Mesenchymal stem cell (in vitro differentiated cells and primary cell): ENCODE measurements at regions not wholly inside any gene's neighbourhood (a gene's known extent, or its start where the extent isn't known, plus 50 kb on each side); places are given as distances from the start of the nearest gene placed in this dataset.

ENCODE experiments used
- DNase-seq: peaks from one replicate; pipeline ENCODE4 v3.0.0-alpha.2; 2013
- H2AFZ ChIP-seq: one replicate; pipeline ENCODE4 v1.6.1; 2013; ENCODE audit warnings: low read depth, mild to moderate bottlenecking, control low read depth, inconsistent platforms, low read length, moderate library complexity
- H2AK5ac ChIP-seq: 2 replicates; pipeline ENCODE4 v1.6.1; 2013; ENCODE audit warnings: low read length, moderate library complexity, mild to moderate bottlenecking, inconsistent platforms; ENCODE audit not compliant: severe bottlenecking
- H2BK120ac ChIP-seq: one replicate; pipeline ENCODE4 v1.6.1; 2013; ENCODE audit warnings: low read depth, mild to moderate bottlenecking, inconsistent platforms, low read length, moderate library complexity
- H2BK12ac ChIP-seq, 2 experiments: one replicate each; pipeline ENCODE4 v1.6.1; 2013; ENCODE audit warnings: inconsistent platforms in 2 of 2, low read length in 2 of 2, mild to moderate bottlenecking in 2 of 2, moderate library complexity in 2 of 2, control low read depth in 1 of 2
- H2BK15ac ChIP-seq: one replicate; pipeline ENCODE4 v1.6.1; 2013; ENCODE audit warnings: mild to moderate bottlenecking, low read depth, inconsistent platforms; ENCODE audit not compliant: poor library complexity, severe bottlenecking
- H2BK5ac ChIP-seq: 2 replicates; pipeline ENCODE4 v1.6.1; 2013; ENCODE audit warnings: low read depth, mild to moderate bottlenecking, low read length, control low read depth, inconsistent platforms; ENCODE audit not compliant: poor library complexity, severe bottlenecking
- H3K14ac ChIP-seq, 2 experiments: one replicate each; pipeline ENCODE4 v1.6.1; 2013; ENCODE audit warnings: inconsistent platforms in 2 of 2, low read length in 2 of 2, control low read depth in 1 of 2, mild to moderate bottlenecking in 1 of 2, moderate library complexity in 1 of 2
- H3K18ac ChIP-seq, 2 experiments: one replicate each; pipeline ENCODE4 v1.6.1; 2013; ENCODE audit warnings: inconsistent platforms in 2 of 2, low read length in 2 of 2, control low read depth in 1 of 2, low read depth in 1 of 2, mild to moderate bottlenecking in 1 of 2
- H3K23ac ChIP-seq, 2 experiments: one replicate each; pipeline ENCODE4 v1.6.1; 2013; ENCODE audit warnings: inconsistent platforms in 2 of 2, low read length in 2 of 2, mild to moderate bottlenecking in 2 of 2, moderate library complexity in 2 of 2, control low read depth in 1 of 2
- H3K27ac ChIP-seq: 2 replicates; pipeline ENCODE4 v1.5.1; 2013; ENCODE audit warnings: mild to moderate bottlenecking, moderate library complexity, low read length, control low read depth, inconsistent platforms; ENCODE audit not compliant: poor library complexity, severe bottlenecking
- H3K27me3 ChIP-seq, 2 experiments: 2 replicates each; pipeline versions ENCODE4 v1.6.1 to v1.7.0; 2013; ENCODE audit warnings: low read length in 2 of 2, mild to moderate bottlenecking in 2 of 2, moderate library complexity in 2 of 2, control low read depth in 1 of 2, inconsistent platforms in 1 of 2; ENCODE audit not compliant: control insufficient read depth in 1 of 2, insufficient read depth in 1 of 2
- H3K36me3 ChIP-seq, 2 experiments: 2 replicates each; pipeline versions ENCODE4 v1.6.1 to v1.7.0; 2013; ENCODE audit warnings: low read length in 2 of 2, control low read depth in 1 of 2, inconsistent platforms in 1 of 2, low read depth in 1 of 2, mild to moderate bottlenecking in 1 of 2; ENCODE audit not compliant: insufficient read depth in 2 of 2, control insufficient read depth in 1 of 2
- H3K4ac ChIP-seq, 2 experiments: one replicate each; pipeline ENCODE4 v1.6.1; 2013; ENCODE audit warnings: inconsistent platforms in 2 of 2, low read length in 2 of 2, mild to moderate bottlenecking in 2 of 2, moderate library complexity in 2 of 2, control low read depth in 1 of 2, low read depth in 1 of 2
- H3K4me1 ChIP-seq: 2 replicates; pipeline ENCODE4 v1.6.1; 2013; ENCODE audit warnings: low read depth, low read length, control low read depth; ENCODE audit not compliant: control insufficient read depth, insufficient read depth
- H3K4me2 ChIP-seq: 2 replicates; pipeline ENCODE4 v1.6.1; 2013; ENCODE audit warnings: low read length, mild to moderate bottlenecking, inconsistent platforms; ENCODE audit not compliant: poor library complexity, severe bottlenecking
- H3K4me3 ChIP-seq, 2 experiments: 2 replicates each; pipeline versions ENCODE4 v1.5.1 to v1.7.0; 2013; ENCODE audit warnings: low read length in 2 of 2, mild to moderate bottlenecking in 2 of 2, control low read depth in 1 of 2, low read depth in 1 of 2; ENCODE audit not compliant: insufficient read depth in 1 of 2
- H3K79me1 ChIP-seq: replicated peaks from 2 replicates; pipeline ENCODE4 v1.6.1; 2013; ENCODE audit warnings: mild to moderate bottlenecking, control low read depth, low read length, inconsistent platforms; ENCODE audit not compliant: poor library complexity, severe bottlenecking
- H3K9ac ChIP-seq: 2 replicates; pipeline ENCODE4 v1.7.0; 2013; ENCODE audit warnings: mild to moderate bottlenecking, low read length, moderate library complexity
- H3K9me3 ChIP-seq: 2 replicates; pipeline ENCODE4 v1.7.0; 2013; ENCODE audit warnings: mild to moderate bottlenecking, low read length; ENCODE audit not compliant: control insufficient read depth
- H4K8ac ChIP-seq: one replicate; pipeline ENCODE4 v1.6.1; 2013; ENCODE audit warnings: inconsistent platforms, mild to moderate bottlenecking, low read length, moderate library complexity
- H4K91ac ChIP-seq: one replicate; pipeline ENCODE4 v1.6.1; 2013; ENCODE audit warnings: mild to moderate bottlenecking, low read length, inconsistent platforms
- WGBS: methylation state at CpG from one replicate; pipeline ENCODE4 v1.1.7; 2013; ENCODE audit warnings: mixed read lengths; 5-methylcytosine and 5-hydroxymethylcytosine counted together

- Histone ChIP-seq H3K36me3 (no peaks in the 10 kb centered on the region), H4K8ac (peak overlapping the region; percentile 36), H2BK5ac (no peak overlapping the region), H3K4me3 (no peak overlapping the region), H3K18ac (no peak overlapping the region), H2BK120ac (no peak overlapping the region), H4K91ac (no peak overlapping the region), H3K9ac (no peak overlapping the region), H3K9me3 (no peaks in the 10 kb centered on the region), H3K27ac (no peak overlapping the region), H2BK12ac (no peak overlapping the region), H2AK5ac (no peak overlapping the region), H3K27me3 (no peaks in the 10 kb centered on the region), H3K4me1 (no peaks in the 10 kb centered on the region), H3K4me2 (no peak overlapping the region), H2BK15ac (no peak overlapping the region), H3K14ac (no peak overlapping the region), H3K79me1 (no peaks in the 10 kb centered on the region), H3K4ac (no peak overlapping the region), H3K23ac (no peak overlapping the region), H2AFZ (no peak overlapping the region)
- 99% methylated on average over 3 of the region's 3 CpGs for WGBS
- no peak for DNase-seq
Measured at GRCh38 chr5:74460694-74461093, 179.8 kb downstream of the ENC1 start.

- no peak overlapping the region for H3K23ac ChIP-seq
- H3K4me1 ChIP-seq = no peaks in the 10 kb centered on the region
- DNase-seq = no peak
- no peak overlapping the region for H3K4me2 ChIP-seq
- WGBS = no CpG with 5 or more reads among the region's 1 CpG
- no peaks in the 10 kb centered on the region for H3K79me1 ChIP-seq
- H3K9me3 ChIP-seq = no peaks in the 10 kb centered on the region
- no peak overlapping the region for H3K18ac ChIP-seq
- H3K4me3 ChIP-seq = no peak overlapping the region
- no peak overlapping the region for H3K27ac ChIP-seq
- H3K27me3 ChIP-seq = no peaks in the 10 kb centered on the region
- H2BK15ac ChIP-seq = no peak overlapping the region
- no peak overlapping the region for H2AFZ ChIP-seq
- no peak overlapping the region for H3K9ac ChIP-seq
- no peak overlapping the region for H2BK120ac ChIP-seq
- no peak overlapping the region for H3K14ac ChIP-seq
- H4K91ac ChIP-seq = no peak overlapping the region
- H2BK5ac ChIP-seq = no peak overlapping the region
- H3K36me3 ChIP-seq = no peaks in the 10 kb centered on the region
- no peak overlapping the region for H2AK5ac ChIP-seq
- H3K4ac ChIP-seq = no peak overlapping the region
- no peak overlapping the region for H4K8ac ChIP-seq
- H2BK12ac ChIP-seq = no peak overlapping the region
Measured at GRCh38 chr5:74459984-74460383, 180.5 kb downstream of the ENC1 start.

- H2BK120ac ChIP-seq = no peak overlapping the region
- H3K79me1 ChIP-seq = no peaks in the 10 kb centered on the region
- H3K4me3 ChIP-seq = no peak overlapping the region
- no peak overlapping the region for H3K27ac ChIP-seq
- no peaks in the 10 kb centered on the region for H3K27me3 ChIP-seq
- H2AFZ ChIP-seq = no peak overlapping the region
- H3K23ac ChIP-seq = no peak overlapping the region
- DNase-seq = no peak
- H2BK12ac ChIP-seq = no peak overlapping the region
- no peak overlapping the region for H3K9ac ChIP-seq
- no peak overlapping the region for H2BK5ac ChIP-seq
- no peak overlapping the region for H2BK15ac ChIP-seq
- no peak overlapping the region for H3K4ac ChIP-seq
- H4K8ac ChIP-seq = no peak overlapping the region
- no peaks in the 10 kb centered on the region for H3K4me1 ChIP-seq
- no peaks in the 10 kb centered on the region for H3K36me3 ChIP-seq
- no peaks in the 10 kb centered on the region for H3K9me3 ChIP-seq
- no peak overlapping the region for H2AK5ac ChIP-seq
- no peak overlapping the region for H4K91ac ChIP-seq
- no peak overlapping the region for H3K18ac ChIP-seq
- no peak overlapping the region for H3K4me2 ChIP-seq
- H3K14ac ChIP-seq = no peak overlapping the region
Measured at GRCh38 chr5:74457876-74458275, 182.7 kb downstream of the ENC1 start.

GRCh38 chr5:74454263-74455030, 186.1 kb downstream of the ENC1 start:
- Histone ChIP-seq H2AFZ (no peak overlapping the region), H2AK5ac (no peak overlapping the region), H2BK5ac (no peak overlapping the region), H3K27me3 (no peaks in the 10 kb centered on the region), H3K14ac (no peak overlapping the region), H4K91ac (no peak overlapping the region), H3K79me1 (no peaks in the 10 kb centered on the region), H3K4me2 (no peak overlapping the region), H2BK120ac (no peak overlapping the region), H3K9me3 (no peaks in the 10 kb centered on the region), H3K9ac (no peak overlapping the region), H3K4me1 (no peaks in the 10 kb centered on the region), H2BK15ac (no peak overlapping the region), H3K23ac (no peak overlapping the region), H3K27ac (no peak overlapping the region), H2BK12ac (no peak overlapping the region), H3K36me3 (no peaks in the 10 kb centered on the region), H3K4me3 (no peak overlapping the region), H4K8ac (no peak overlapping the region), H3K4ac (no peak overlapping the region), H3K18ac (no peak overlapping the region)
- WGBS = 90% methylated on average over 6 of the region's 7 CpGs
- DNase-seq = no peak
